Activated T-cell treated with anti-CD3 and anti-CD28 coated beads for 1 hour (primary cell): ENCODE measurements at regions not wholly inside any gene's neighbourhood (a gene's known extent, or its start where the extent isn't known, plus 50 kb on each side); places are given as distances from the start of the nearest gene placed in this dataset.

Source experiments
- DNase-seq: peaks from one replicate; pipeline ENCODE4 v3.0.0-alpha.2; 2020; ENCODE audit warnings: low read depth

- DNase-seq: no peak
Observed at GRCh38 chr12:90078344-90078743, 369.7 kb upstream of the ATP2B1 start.

GRCh38 chr12:90077756-90078155 lies 369.1 kb upstream of the ATP2B1 start:
- DNase-seq: no peak

- no peak for DNase-seq
Observed at GRCh38 chr12:90076851-90077319, 368.2 kb upstream of the ATP2B1 start.

- DNase-seq: no peak
Observed at GRCh38 chr12:90075685-90076084, 367.0 kb upstream of the ATP2B1 start.

GRCh38 chr12:90074086-90074485 lies 365.4 kb upstream of the ATP2B1 start:
- DNase-seq: no peak

GRCh38 chr12:90071996-90072395 lies 363.4 kb upstream of the ATP2B1 start:
- no peak for DNase-seq

GRCh38 chr12:90069711-90070110 lies 361.1 kb upstream of the ATP2B1 start:
- no peak for DNase-seq

GRCh38 chr12:90067791-90068190 lies 359.2 kb upstream of the ATP2B1 start:
- no peak for DNase-seq

- no peak for DNase-seq
Observed at GRCh38 chr12:90064852-90065801, 356.5 kb upstream of the ATP2B1 start.

GRCh38 chr12:90062799-90063198 lies 354.2 kb upstream of the ATP2B1 start:
- no peak for DNase-seq

- DNase-seq: no peak
Observed at GRCh38 chr12:90061809-90062208, 353.2 kb upstream of the ATP2B1 start.

GRCh38 chr12:90060031-90060430 lies 351.4 kb upstream of the ATP2B1 start:
- DNase-seq: no peak

- DNase-seq: no peak
Observed at GRCh38 chr12:90058704-90059103, 350.1 kb upstream of the ATP2B1 start.

- DNase-seq: no peak
Observed at GRCh38 chr12:90055071-90055470, 346.4 kb upstream of the ATP2B1 start.

- DNase-seq: no peak
Observed at GRCh38 chr12:90048918-90049317, 340.3 kb upstream of the ATP2B1 start.

- no peak for DNase-seq
Observed at GRCh38 chr12:90045559-90045958, 336.9 kb upstream of the ATP2B1 start.

GRCh38 chr12:90044069-90044468 lies 335.4 kb upstream of the ATP2B1 start:
- no peak for DNase-seq

GRCh38 chr12:90042920-90043641 lies 334.4 kb upstream of the ATP2B1 start:
- DNase-seq: no peak

GRCh38 chr12:90038289-90038688 lies 329.7 kb upstream of the ATP2B1 start:
- no peak for DNase-seq

- DNase-seq: no peak
Observed at GRCh38 chr12:90037740-90038139, 329.1 kb upstream of the ATP2B1 start.

- no peak for DNase-seq
Observed at GRCh38 chr12:90036637-90037036, 328.0 kb upstream of the ATP2B1 start.

- no peak for DNase-seq
Observed at GRCh38 chr12:90030726-90031125, 322.1 kb upstream of the ATP2B1 start.

- DNase-seq: no peak
Observed at GRCh38 chr12:90029317-90029716, 320.7 kb upstream of the ATP2B1 start.
